ENCODE measurements at regions not wholly inside any gene's neighbourhood (a gene's known extent, or its start where the extent isn't known, plus 50 kb on each side); places are given as distances from the start of the nearest gene placed in this dataset.

- Histone ChIP-seq H3K4me3 (no peak overlapping the region), H3K9ac (no peak overlapping the region), H3K4me2 (ENCODE audit: unreplicated experiment) (no peak overlapping the region), H3K9me3 (ENCODE audit: low read depth) (no peaks in the 10 kb centered on the region), H3K9me2 (ENCODE audit: insufficient read depth) (no peaks in the 10 kb centered on the region), H4K20me1 (ENCODE audit: insufficient read depth) (no peaks in the 10 kb centered on the region), H3K4me1 (ENCODE audit: insufficient read depth) (no peaks in the 10 kb centered on the region), H2AFZ (no peak overlapping the region), H3K79me2 (ENCODE audit: insufficient read depth) (no peaks in the 10 kb centered on the region), H3K36me3 (ENCODE audit: low read depth) (no peaks in the 10 kb centered on the region), H3F3A (ENCODE audit: insufficient read depth) (no peaks in the 10 kb centered on the region), H3K27ac (no peak overlapping the region), H3K27me3 (replicated peaks; ENCODE audit: insufficient read depth) (no peaks in the 10 kb centered on the region)
- WGBS, 2 experiments (ENCODE audit: low coverage in 1 of 2, low lambda C conversion rate in 2 of 2, missing lambda C conversion rate in 2 of 2) = 25 to 28% methylated on average over 5 of the region's 5 CpGs
- in situ Hi-C loops (cut with MboI) = no loop called here
- no peak for DNase-seq
- no peak for TF ChIP-seq EZH2 (IDR thresholded peaks at IDR 0.05; ENCODE audit: insufficient read depth, poor library complexity, severe bottlenecking)
Observed at GRCh38 chr13:86681223-86681622, 882.0 kb upstream of the SLITRK6 start.

- Histone ChIP-seq H3K9me2 (ENCODE audit: insufficient read depth) (no peaks in the 10 kb centered on the region), H3K27ac (no peak overlapping the region), H3K79me2 (ENCODE audit: insufficient read depth) (no peaks in the 10 kb centered on the region), H4K20me1 (ENCODE audit: insufficient read depth) (no peaks in the 10 kb centered on the region), H3K9ac (no peak overlapping the region), H3K4me1 (ENCODE audit: insufficient read depth) (no peaks in the 10 kb centered on the region), H2AFZ (no peak overlapping the region), H3K27me3 (replicated peaks; ENCODE audit: insufficient read depth) (no peaks in the 10 kb centered on the region), H3K4me3 (no peak overlapping the region), H3K9me3 (ENCODE audit: low read depth) (no peaks in the 10 kb centered on the region), H3K4me2 (ENCODE audit: unreplicated experiment) (no peak overlapping the region), H3K36me3 (ENCODE audit: low read depth) (no peaks in the 10 kb centered on the region), H3F3A (ENCODE audit: insufficient read depth) (no peaks in the 10 kb centered on the region)
- no peak for DNase-seq
- TF ChIP-seq EZH2 (IDR thresholded peaks at IDR 0.05; ENCODE audit: insufficient read depth, poor library complexity, severe bottlenecking) (no peak), EZH2phosphoT487 (IDR thresholded peaks at IDR 0.05; ENCODE audit: insufficient read depth, low read depth) (no peak)
- in situ Hi-C loops (cut with MboI) = no loop called here
Observed at GRCh38 chr13:86684402-86684801, 885.2 kb upstream of the SLITRK6 start.

- Histone ChIP-seq H3K79me2 (ENCODE audit: insufficient read depth) (no peaks in the 10 kb centered on the region), H3K9ac (no peak overlapping the region), H3F3A (ENCODE audit: insufficient read depth) (no peaks in the 10 kb centered on the region), H2AFZ (no peak overlapping the region), H3K27me3 (replicated peaks; ENCODE audit: insufficient read depth) (no peaks in the 10 kb centered on the region), H3K36me3 (ENCODE audit: low read depth) (no peaks in the 10 kb centered on the region), H3K4me1 (ENCODE audit: insufficient read depth) (no peaks in the 10 kb centered on the region), H3K4me2 (ENCODE audit: unreplicated experiment) (no peak overlapping the region), H3K27ac (no peak overlapping the region), H3K9me3 (ENCODE audit: low read depth) (no peaks in the 10 kb centered on the region), H3K9me2 (ENCODE audit: insufficient read depth) (no peaks in the 10 kb centered on the region), H3K4me3 (no peak overlapping the region), H4K20me1 (ENCODE audit: insufficient read depth) (no peaks in the 10 kb centered on the region)
- WGBS, 2 experiments (ENCODE audit: low coverage in 1 of 2, low lambda C conversion rate in 2 of 2, missing lambda C conversion rate in 2 of 2) = 17 to 19% methylated on average over 2 of the region's 2 CpGs
- no peak for DNase-seq
- in situ Hi-C loops (cut with MboI) = no loop called here
- no peak for TF ChIP-seq EZH2 (IDR thresholded peaks at IDR 0.05; ENCODE audit: insufficient read depth, poor library complexity, severe bottlenecking)
- TF ChIP-seq EZH2phosphoT487 (IDR thresholded peaks at IDR 0.05; ENCODE audit: insufficient read depth, low read depth) = no peak
Observed at GRCh38 chr13:86689911-86690310, 890.7 kb upstream of the SLITRK6 start.

- Histone ChIP-seq H3K27ac (no peak overlapping the region), H3K9me2 (ENCODE audit: insufficient read depth) (no peaks in the 10 kb centered on the region), H3K4me2 (ENCODE audit: unreplicated experiment) (no peak overlapping the region), H3K36me3 (ENCODE audit: low read depth) (no peaks in the 10 kb centered on the region), H3K27me3 (replicated peaks; ENCODE audit: insufficient read depth) (no peaks in the 10 kb centered on the region), H3K79me2 (ENCODE audit: insufficient read depth) (no peaks in the 10 kb centered on the region), H3K9me3 (ENCODE audit: low read depth) (no peaks in the 10 kb centered on the region), H3K4me3 (no peak overlapping the region), H3F3A (ENCODE audit: insufficient read depth) (no peaks in the 10 kb centered on the region), H3K9ac (no peak overlapping the region), H2AFZ (no peak overlapping the region), H3K4me1 (ENCODE audit: insufficient read depth) (no peaks in the 10 kb centered on the region), H4K20me1 (ENCODE audit: insufficient read depth) (no peaks in the 10 kb centered on the region)
- in situ Hi-C loops (cut with MboI) = no loop called here
- WGBS, 2 experiments (ENCODE audit: low coverage in 1 of 2, low lambda C conversion rate in 2 of 2, missing lambda C conversion rate in 2 of 2) = 14 to 24% methylated on average over 2 of the region's 2 CpGs
- TF ChIP-seq EZH2phosphoT487 (IDR thresholded peaks at IDR 0.05; ENCODE audit: insufficient read depth, low read depth) (no peak), EZH2 (IDR thresholded peaks at IDR 0.05; ENCODE audit: insufficient read depth, poor library complexity, severe bottlenecking) (no peak)
- no peak for DNase-seq
Observed at GRCh38 chr13:86692291-86692690, 893.1 kb upstream of the SLITRK6 start.

GRCh38 chr13:86710013-86710412 is 910.8 kb upstream of the SLITRK6 start:
- no peak for DNase-seq
- in situ Hi-C loops (cut with MboI) = no loop called here
- Histone ChIP-seq H3K4me3 (no peak overlapping the region), H3K27me3 (replicated peaks; ENCODE audit: insufficient read depth) (no peaks in the 10 kb centered on the region), H3K79me2 (ENCODE audit: insufficient read depth) (no peaks in the 10 kb centered on the region), H3K4me2 (ENCODE audit: unreplicated experiment) (no peak overlapping the region), H2AFZ (no peak overlapping the region), H3K36me3 (ENCODE audit: low read depth) (no peaks in the 10 kb centered on the region), H3K9me2 (ENCODE audit: insufficient read depth) (no peaks in the 10 kb centered on the region), H3F3A (ENCODE audit: insufficient read depth) (no peaks in the 10 kb centered on the region), H3K9ac (no peak overlapping the region), H3K4me1 (ENCODE audit: insufficient read depth) (no peaks in the 10 kb centered on the region), H4K20me1 (ENCODE audit: insufficient read depth) (no peaks in the 10 kb centered on the region), H3K27ac (no peak overlapping the region), H3K9me3 (ENCODE audit: low read depth) (no peaks in the 10 kb centered on the region)
- no peak for TF ChIP-seq EZH2 (IDR thresholded peaks at IDR 0.05; ENCODE audit: insufficient read depth, poor library complexity, severe bottlenecking)
- no peak for TF ChIP-seq EZH2phosphoT487 (IDR thresholded peaks at IDR 0.05; ENCODE audit: insufficient read depth, low read depth)

Measured in GM23248 (cell line).